ENCODE measurements at regions not wholly inside any gene's neighbourhood (a gene's known extent, or its start where the extent isn't known, plus 50 kb on each side); places are given as distances from the start of the nearest gene placed in this dataset.

DNA sequence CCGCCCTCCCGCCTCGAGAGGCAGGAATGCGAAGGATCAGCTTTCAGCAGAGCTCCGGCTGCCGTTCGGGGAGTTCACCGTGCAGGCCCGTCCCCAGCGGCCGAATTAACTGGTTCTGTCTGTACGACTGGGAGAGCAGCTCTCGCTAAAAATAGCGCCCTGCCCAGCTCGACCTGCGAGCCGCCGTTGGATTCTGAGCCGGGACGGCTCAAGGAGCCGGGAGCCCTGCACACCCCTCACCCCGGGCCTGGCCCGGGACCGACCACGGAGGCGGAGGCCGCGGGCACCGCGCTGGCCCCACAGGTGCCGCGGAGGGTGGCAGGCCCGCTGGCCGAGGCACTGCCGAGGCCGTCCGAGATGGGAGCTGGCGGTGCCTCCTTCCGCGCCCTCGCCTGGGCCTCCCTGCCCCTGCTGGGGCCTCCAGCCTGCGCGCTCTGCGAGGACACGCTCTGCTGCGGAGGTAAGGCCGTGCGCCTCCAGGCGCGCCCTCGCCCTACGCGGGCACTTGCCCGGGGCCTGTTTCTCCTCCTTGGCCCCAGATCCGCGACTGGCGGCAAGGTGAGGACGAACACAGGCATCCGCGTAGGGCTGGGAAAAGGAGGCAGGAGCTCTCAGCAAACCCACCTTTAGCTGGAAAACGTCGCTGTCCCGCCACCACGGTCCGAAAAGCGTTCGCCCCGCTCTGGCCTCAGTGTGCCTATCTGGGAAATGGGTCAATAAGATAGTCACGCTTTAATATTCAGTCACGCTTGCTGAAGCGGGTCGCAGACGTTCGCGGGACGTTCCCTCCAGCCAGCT, 53.1 kb upstream of the DAB2IP start:
- Histone ChIP-seq H3F3A (ENCODE audit: insufficient read depth, low read length) (no peaks in the 10 kb centered on the region), H3K9ac (ENCODE audit: low read length) (no peak overlapping the region), H3K4me3 (ENCODE audit: low read depth, low read length, poor library complexity, severe bottlenecking) (no peak overlapping the region), H3K4me2 (ENCODE audit: low read length) (no peak overlapping the region), H3K36me3 (ENCODE audit: insufficient read depth, low read length) (no peaks in the 10 kb centered on the region), H3K79me2 (ENCODE audit: insufficient read depth, low read length) (no peaks in the 10 kb centered on the region), H3K4me1 (ENCODE audit: insufficient read depth, low read length, severe bottlenecking) (no peaks in the 10 kb centered on the region), H3K27ac (ENCODE audit: low read depth, low read length, poor library complexity, severe bottlenecking) (no peak overlapping the region), H3K9me3 (ENCODE audit: low read length) (peaks cover 4% of the 10 kb centered on the region), H2AFZ (ENCODE audit: low read length) (no peak overlapping the region), H3K27me3 (ENCODE audit: insufficient read depth, low read length) (no peaks in the 10 kb centered on the region; the same call in 1 of the 2 replicates), H3K9me2 (ENCODE audit: low read depth, low read length) (no peaks in the 10 kb centered on the region), H4K20me1 (ENCODE audit: insufficient read depth, low read length) (no peaks in the 10 kb centered on the region)
- TF ChIP-seq EZH2 (IDR thresholded peaks at IDR 0.05; ENCODE audit: borderline replicate concordance, low read length) (no peak), CTCF (IDR thresholded peaks at IDR 0.05; ENCODE audit: low read length) (no peak)

GRCh38 chr9:121598965-121599871, 52.2 kb upstream of the DAB2IP start:
- Histone ChIP-seq H4K20me1 (ENCODE audit: insufficient read depth, low read length) (no peaks in the 10 kb centered on the region), H3K27me3 (ENCODE audit: insufficient read depth, low read length) (no peaks in the 10 kb centered on the region; the same call in 1 of the 2 replicates), H3K4me1 (ENCODE audit: insufficient read depth, low read length, severe bottlenecking) (no peaks in the 10 kb centered on the region), H3K9me2 (ENCODE audit: low read depth, low read length) (no peaks in the 10 kb centered on the region), H3K4me3 (ENCODE audit: low read depth, low read length, poor library complexity, severe bottlenecking) (no peak overlapping the region), H3K9ac (ENCODE audit: low read length) (no peak overlapping the region), H3F3A (ENCODE audit: insufficient read depth, low read length) (no peaks in the 10 kb centered on the region), H3K27ac (ENCODE audit: low read depth, low read length, poor library complexity, severe bottlenecking) (no peak overlapping the region), H3K36me3 (ENCODE audit: insufficient read depth, low read length) (no peaks in the 10 kb centered on the region), H3K4me2 (ENCODE audit: low read length) (no peak overlapping the region), H3K79me2 (ENCODE audit: insufficient read depth, low read length) (no peaks in the 10 kb centered on the region), H3K9me3 (ENCODE audit: low read length) (peaks cover 4% of the 10 kb centered on the region), H2AFZ (ENCODE audit: low read length) (no peak overlapping the region)
- TF ChIP-seq EZH2 (IDR thresholded peaks at IDR 0.05; ENCODE audit: borderline replicate concordance, low read length): no peak
- TF ChIP-seq CTCF (IDR thresholded peaks at IDR 0.05; ENCODE audit: low read length): no peak

DNA sequence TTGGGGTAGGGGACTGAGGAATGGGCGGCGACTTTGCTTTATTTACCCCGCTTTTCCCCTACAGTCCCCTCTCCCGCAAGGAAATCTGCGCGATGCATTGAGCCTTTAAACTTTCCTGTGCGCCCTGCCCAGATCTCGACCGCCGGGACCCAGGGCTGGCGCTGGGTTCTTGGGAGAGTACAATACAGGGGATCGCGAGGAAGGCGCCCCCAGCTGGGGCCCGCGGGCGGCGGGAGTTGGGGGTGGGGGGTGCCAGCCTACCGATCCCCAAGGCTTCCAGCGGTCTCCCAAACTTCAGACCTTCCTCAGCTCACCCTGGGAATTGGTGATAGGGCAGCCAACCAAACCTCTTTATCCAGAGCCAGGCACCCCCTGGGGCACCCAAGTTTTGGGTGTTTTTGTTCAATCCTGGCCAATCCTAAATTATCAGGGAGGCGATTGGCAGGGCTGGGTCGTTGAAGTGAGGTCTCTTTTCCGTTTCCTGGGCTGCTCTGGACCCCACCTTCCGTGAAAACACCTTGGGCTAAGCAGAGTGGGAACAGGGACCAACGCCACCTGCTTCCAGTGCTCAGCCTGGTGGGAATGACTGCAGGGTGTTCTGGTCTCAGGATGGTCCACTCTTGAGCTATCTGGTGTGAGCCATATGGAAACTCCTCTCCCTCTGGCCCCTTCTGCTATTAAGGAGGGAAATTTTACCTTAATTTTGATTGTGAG, 51.4 kb upstream of the DAB2IP start:
- H3K4me1 ChIP-seq (ENCODE audit: insufficient read depth, low read length, severe bottlenecking): no peaks in the 10 kb centered on the region
- H3F3A ChIP-seq (ENCODE audit: insufficient read depth, low read length): no peaks in the 10 kb centered on the region
- no peak overlapping the region for H3K27ac ChIP-seq (ENCODE audit: low read depth, low read length, poor library complexity, severe bottlenecking)
- H3K36me3 ChIP-seq (ENCODE audit: insufficient read depth, low read length): no peaks in the 10 kb centered on the region
- H4K20me1 ChIP-seq (ENCODE audit: insufficient read depth, low read length): no peaks in the 10 kb centered on the region
- H3K9me2 ChIP-seq (ENCODE audit: low read depth, low read length): no peaks in the 10 kb centered on the region
- H2AFZ ChIP-seq (ENCODE audit: low read length): no peak overlapping the region
- peaks cover 4% of the 10 kb centered on the region for H3K9me3 ChIP-seq (ENCODE audit: low read length)
- no peak overlapping the region for H3K4me3 ChIP-seq (ENCODE audit: low read depth, low read length, poor library complexity, severe bottlenecking)
- H3K4me2 ChIP-seq (ENCODE audit: low read length): no peak overlapping the region
- no peaks in the 10 kb centered on the region for H3K79me2 ChIP-seq (ENCODE audit: insufficient read depth, low read length)
- H3K27me3 ChIP-seq (ENCODE audit: insufficient read depth, low read length): no peaks in the 10 kb centered on the region; the same call in 1 of the 2 replicates
- TF ChIP-seq CTCF (IDR thresholded peaks at IDR 0.05; ENCODE audit: low read length) (no peak), EZH2 (IDR thresholded peaks at IDR 0.05; ENCODE audit: borderline replicate concordance, low read length) (no peak)
- no peak overlapping the region for H3K9ac ChIP-seq (ENCODE audit: low read length)

All from OCI-LY1 (cell line).